Effector memory CD8-positive, alpha-beta T cell (primary cell): ENCODE measurements at regions not wholly inside any gene's neighbourhood (a gene's known extent, or its start where the extent isn't known, plus 50 kb on each side); places are given as distances from the start of the nearest gene placed in this dataset.
"Not testable (repeated sequence)": the region's sequence is repeated elsewhere in the genome, so short reads cannot be mapped to it uniquely, and the experiment has no call there.

Experiments
- ATAC-seq: fragments of 150-1000 bp; cut with Tn5 transposase; replicated peaks from 2 replicates; pipeline ENCODE4 v1.10.0; 2021; ENCODE audit warnings: mild to moderate bottlenecking, moderate library complexity
- DNase-seq, 3 experiments: peaks; one replicate each; pipeline ENCODE4 v3.0.0; 2021
- H3K27ac Mint-ChIP-seq, 2 donors: one replicate each; pipeline ENCODE4 v1.8.0; 2022; ENCODE audit warnings: mild to moderate bottlenecking in 2 of 2, mixed read lengths in 2 of 2, moderate library complexity in 2 of 2
- H3K27me3 Mint-ChIP-seq, 2 donors: one replicate each; pipeline ENCODE4 v1.8.0; 2022; ENCODE audit warnings: mixed read lengths in 2 of 2
- H3K36me3 Mint-ChIP-seq: one replicate; pipeline ENCODE4 v1.8.0; 2022; ENCODE audit warnings: mild to moderate bottlenecking, moderate library complexity, mixed read lengths; ENCODE audit not compliant: insufficient read depth
- H3K4me1 Mint-ChIP-seq, 2 donors: one replicate each; pipeline ENCODE4 v1.8.0; 2022; ENCODE audit warnings: low read depth in 2 of 2, mixed read lengths in 2 of 2
- H3K4me3 Mint-ChIP-seq, 2 donors: one replicate each; pipeline ENCODE4 v1.8.0; 2022; ENCODE audit warnings: mild to moderate bottlenecking in 2 of 2, mixed read lengths in 2 of 2, moderate library complexity in 2 of 2
- H3K9me3 Mint-ChIP-seq, 2 donors: one replicate each; pipeline ENCODE4 v1.8.0; 2022; ENCODE audit warnings: mixed read lengths in 2 of 2

GRCh38 chr3:118626453-118626852 is 408.2 kb downstream of the IGSF11 start:
- no peak overlapping the region for H3K4me3 Mint-ChIP-seq
- no peaks in the 10 kb centered on the region for H3K36me3 Mint-ChIP-seq
- no peaks in the 10 kb centered on the region for H3K27me3 Mint-ChIP-seq
- no peak for ATAC-seq
- no peak overlapping the region for H3K27ac Mint-ChIP-seq
- no peak for DNase-seq
- H3K9me3 Mint-ChIP-seq: peaks cover 0 to 2% of the 10 kb centered on the region in 2 donors
- H3K4me1 Mint-ChIP-seq: no peaks in the 10 kb centered on the region

GRCh38 chr3:118628704-118629341 is 405.8 kb downstream of the IGSF11 start:
- no peak overlapping the region for H3K27ac Mint-ChIP-seq
- DNase-seq (no peak), ATAC-seq (no peak)

GRCh38 chr3:118629821-118630220 is 404.8 kb downstream of the IGSF11 start:
- Mint-ChIP-seq H3K27me3 (no peaks in the 10 kb centered on the region), H3K9me3 (no peaks in the 10 kb centered on the region), H3K27ac (no peak overlapping the region), H3K36me3 (no peaks in the 10 kb centered on the region), H3K4me3 (no peak overlapping the region), H3K4me1 (no peaks in the 10 kb centered on the region)
- no peak for DNase-seq
- ATAC-seq: no peak

More at GRCh38 chr3:118628704-118629341, 405.8 kb downstream of the IGSF11 start:
- Mint-ChIP-seq H3K4me3 (no peak overlapping the region), H3K4me1 (no peaks in the 10 kb centered on the region), H3K27me3 (no peaks in the 10 kb centered on the region), H3K36me3 (no peaks in the 10 kb centered on the region), H3K9me3 (no peaks in the 10 kb centered on the region)

DNA sequence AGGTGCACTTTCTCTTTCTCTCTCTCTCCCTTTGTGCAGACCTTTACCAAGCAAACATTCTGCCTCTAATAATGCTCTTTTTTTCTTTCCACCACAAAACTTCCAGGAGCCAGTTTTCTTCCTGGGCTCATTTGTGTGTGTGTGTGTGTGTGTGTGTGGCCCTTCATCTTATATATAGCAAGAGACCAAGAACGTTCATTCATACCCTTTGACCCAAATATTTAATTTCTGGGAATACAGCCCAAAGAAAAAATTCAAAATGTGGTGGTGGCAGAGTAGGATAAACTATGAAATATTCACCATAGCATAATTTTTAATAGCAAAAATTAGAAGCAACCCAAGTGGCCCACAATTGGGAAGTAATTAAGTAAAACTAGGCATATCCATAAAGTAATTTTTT is 398.9 kb downstream of the IGSF11 start:
- no peaks in the 10 kb centered on the region for H3K27me3 Mint-ChIP-seq
- H3K4me1 Mint-ChIP-seq: no peaks in the 10 kb centered on the region
- ATAC-seq (no peak), DNase-seq (no peak)
- H3K36me3 Mint-ChIP-seq: no peaks in the 10 kb centered on the region
- H3K4me3 Mint-ChIP-seq: no peak overlapping the region
- no peak overlapping the region for H3K27ac Mint-ChIP-seq
- H3K9me3 Mint-ChIP-seq: peaks cover 0 to 6% of the 10 kb centered on the region in 2 donors

DNA sequence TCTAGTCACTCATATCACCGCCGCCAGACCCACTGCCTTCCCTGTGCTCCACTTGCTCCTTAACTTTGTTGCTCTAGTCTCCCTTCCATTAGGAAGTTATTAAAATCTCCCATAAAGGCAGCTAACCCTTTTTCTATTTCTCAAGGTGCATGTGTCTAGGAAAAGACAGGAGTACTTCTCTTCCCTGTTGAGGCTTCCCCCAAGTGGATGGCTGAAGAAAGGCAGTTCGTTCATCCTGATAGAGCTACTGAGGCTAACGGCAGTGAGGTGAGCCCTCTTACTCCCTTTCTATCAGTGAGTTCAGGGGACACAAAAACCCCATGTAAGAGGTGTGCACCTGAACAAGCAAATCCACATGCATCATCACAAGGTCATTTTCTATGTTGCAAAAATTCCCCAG is 397.8 kb downstream of the IGSF11 start:
- Mint-ChIP-seq H3K9me3 (peaks cover 0 to 6% of the 10 kb centered on the region in 2 donors), H3K4me3 (no peak overlapping the region), H3K4me1 (no peaks in the 10 kb centered on the region), H3K36me3 (no peaks in the 10 kb centered on the region), H3K27ac (no peak overlapping the region), H3K27me3 (no peaks in the 10 kb centered on the region)
- ATAC-seq (no peak), DNase-seq (no peak)

DNA sequence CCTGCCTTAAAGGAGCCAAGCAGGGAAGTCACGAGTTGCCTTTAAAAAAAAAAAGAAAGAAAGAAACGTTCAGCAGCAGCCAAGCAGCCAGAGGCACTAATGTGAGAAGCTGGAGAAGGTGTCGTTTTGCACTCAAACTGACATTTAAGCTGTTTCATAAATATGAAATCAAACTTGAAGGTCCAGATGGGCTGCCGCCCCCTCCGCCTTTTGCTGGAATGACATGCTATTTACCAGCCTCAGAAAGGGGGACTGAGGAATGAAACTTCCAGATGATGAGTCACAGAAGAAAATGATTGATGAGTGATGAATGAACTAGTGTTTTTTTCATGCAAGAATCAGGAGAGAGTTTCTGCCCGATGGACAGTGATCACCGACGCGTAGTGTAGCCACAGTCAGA is 396.8 kb downstream of the IGSF11 start:
- DNase-seq (no peak), ATAC-seq (no peak)
- no peaks in the 10 kb centered on the region for H3K4me1 Mint-ChIP-seq
- H3K27ac Mint-ChIP-seq: no peak overlapping the region
- H3K36me3 Mint-ChIP-seq: no peaks in the 10 kb centered on the region
- H3K9me3 Mint-ChIP-seq: peaks cover 0 to 6% of the 10 kb centered on the region in 2 donors
- no peaks in the 10 kb centered on the region for H3K27me3 Mint-ChIP-seq
- H3K4me3 Mint-ChIP-seq: no peak overlapping the region

- no peaks in the 10 kb centered on the region for H3K4me1 Mint-ChIP-seq
- no peaks in the 10 kb centered on the region for H3K27me3 Mint-ChIP-seq
- H3K4me3 Mint-ChIP-seq: no peak overlapping the region
- peaks cover 0 to 2% of the 10 kb centered on the region in 2 donors for H3K9me3 Mint-ChIP-seq
- no peak overlapping the region for H3K27ac Mint-ChIP-seq
- DNase-seq (no peak), ATAC-seq (no peak)
- no peaks in the 10 kb centered on the region for H3K36me3 Mint-ChIP-seq
Measured at GRCh38 chr3:118641608-118642007, 393.0 kb downstream of the IGSF11 start.

DNA sequence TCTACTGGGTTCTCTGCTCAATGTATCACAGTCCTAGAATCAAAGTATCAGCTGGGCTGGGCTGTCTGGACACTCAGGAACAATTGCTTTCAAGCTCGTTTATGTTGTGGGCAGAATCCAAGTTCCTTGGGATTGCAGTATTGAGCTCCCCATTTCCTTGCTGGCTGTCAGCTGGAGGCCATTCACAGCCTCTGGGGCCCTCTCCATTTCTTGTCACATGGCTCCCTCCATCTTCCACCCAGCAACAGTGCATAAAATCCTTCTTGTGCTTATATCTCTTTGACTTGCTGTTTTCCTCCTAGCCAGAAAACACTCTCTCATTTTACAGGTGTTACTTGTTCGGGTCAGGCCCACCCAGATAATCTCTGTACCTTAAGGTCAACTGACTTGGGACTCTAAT is 363.5 kb downstream of the IGSF11 start:
- ATAC-seq: no peak
- H3K36me3 Mint-ChIP-seq: no peaks in the 10 kb centered on the region
- H3K4me3 Mint-ChIP-seq: no peak overlapping the region
- no peaks in the 10 kb centered on the region for H3K9me3 Mint-ChIP-seq
- no peaks in the 10 kb centered on the region for H3K27me3 Mint-ChIP-seq
- no peak overlapping the region for H3K27ac Mint-ChIP-seq
- H3K4me1 Mint-ChIP-seq: no peaks in the 10 kb centered on the region
- no peak for DNase-seq

- Mint-ChIP-seq H3K4me3 (no peak overlapping the region), H3K27me3 (no peaks in the 10 kb centered on the region), H3K9me3 (no peaks in the 10 kb centered on the region), H3K27ac (no peak overlapping the region), H3K4me1 (no peaks in the 10 kb centered on the region), H3K36me3 (no peaks in the 10 kb centered on the region)
- ATAC-seq (no peak), DNase-seq (no peak)
Measured at GRCh38 chr3:118675305-118675704, 359.3 kb downstream of the IGSF11 start.

GRCh38 chr3:118678663-118679062 is 356.0 kb downstream of the IGSF11 start:
- H3K4me1 Mint-ChIP-seq, DNase-seq, H3K36me3 Mint-ChIP-seq, H3K4me3 Mint-ChIP-seq, ATAC-seq, H3K9me3 Mint-ChIP-seq, H3K27me3 Mint-ChIP-seq, H3K27ac Mint-ChIP-seq: not testable (repeated sequence)

GRCh38 chr3:118682921-118683320 is 351.7 kb downstream of the IGSF11 start:
- Mint-ChIP-seq H3K9me3 (peaks cover 0 to 8% of the 10 kb centered on the region in 2 donors), H3K27me3 (peaks cover 0 to 6% of the 10 kb centered on the region in 2 donors), H3K4me1 (no peaks in the 10 kb centered on the region), H3K4me3 (no peak overlapping the region), H3K36me3 (no peaks in the 10 kb centered on the region), H3K27ac (no peak overlapping the region)
- ATAC-seq (no peak), DNase-seq (no peak)

DNA sequence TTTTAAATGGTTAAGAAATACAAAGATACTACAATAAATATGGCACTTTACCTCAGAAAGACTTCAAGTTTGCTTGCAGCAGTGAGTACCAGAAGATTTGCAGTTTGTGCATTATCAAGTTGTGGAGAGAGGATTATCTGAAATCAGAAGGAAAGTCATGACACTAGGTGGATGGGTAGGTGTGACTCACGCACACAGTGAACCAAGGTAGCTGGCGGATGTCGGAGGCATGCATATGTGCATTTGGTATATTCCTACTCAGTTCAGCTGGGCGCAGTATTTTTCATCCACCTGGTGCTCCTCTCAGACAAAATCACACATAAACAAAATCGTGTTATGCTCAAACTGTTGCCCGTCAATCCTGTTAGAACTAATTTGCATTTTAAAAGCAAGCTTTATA is 351.0 kb downstream of the IGSF11 start:
- no peak for ATAC-seq
- no peak for DNase-seq
- Mint-ChIP-seq H3K36me3 (no peaks in the 10 kb centered on the region), H3K4me1 (no peaks in the 10 kb centered on the region), H3K4me3 (no peak overlapping the region), H3K9me3 (peaks cover 0 to 8% of the 10 kb centered on the region in 2 donors), H3K27me3 (peaks cover 0 to 6% of the 10 kb centered on the region in 2 donors), H3K27ac (no peak overlapping the region)

- Mint-ChIP-seq H3K27ac (no peak overlapping the region), H3K9me3 (peaks cover 0 to 3% of the 10 kb centered on the region in 2 donors), H3K27me3 (no peaks in the 10 kb centered on the region), H3K4me3 (no peak overlapping the region), H3K36me3 (no peaks in the 10 kb centered on the region), H3K4me1 (no peaks in the 10 kb centered on the region)
- ATAC-seq (no peak), DNase-seq (no peak)
Measured at GRCh38 chr3:118688396-118688884, 346.2 kb downstream of the IGSF11 start.

DNA sequence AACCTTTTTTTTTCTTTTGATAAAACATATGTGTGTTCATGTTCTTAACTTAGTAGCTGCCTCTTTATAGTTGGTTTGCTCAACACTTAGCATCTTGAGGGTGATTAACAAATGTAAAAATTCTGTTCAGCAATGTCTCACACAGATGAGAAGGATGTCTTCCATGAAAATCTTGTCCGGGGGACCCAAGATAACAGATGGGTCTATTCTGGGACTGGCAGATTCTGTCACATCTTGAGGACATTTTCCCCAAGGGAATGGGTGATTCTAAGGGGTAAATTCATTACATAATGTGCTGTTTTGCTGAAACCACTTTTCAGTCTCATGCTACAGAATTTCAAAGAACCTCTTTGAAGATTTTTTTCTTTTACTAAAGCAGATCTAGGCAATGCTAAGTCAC is 342.2 kb downstream of the IGSF11 start:
- Mint-ChIP-seq H3K27ac (no peak overlapping the region), H3K36me3 (no peaks in the 10 kb centered on the region), H3K27me3 (no peaks in the 10 kb centered on the region), H3K4me3 (no peak overlapping the region), H3K4me1 (no peaks in the 10 kb centered on the region), H3K9me3 (peaks cover 6 to 12% of the 10 kb centered on the region in 2 donors)
- DNase-seq (no peak), ATAC-seq (no peak)
